Erythroblast (primary cell): ENCODE measurements at regions not wholly inside any gene's neighbourhood (a gene's known extent, or its start where the extent isn't known, plus 50 kb on each side); places are given as distances from the start of the nearest gene placed in this dataset.
A peak's percentile ranks its signal among the peaks of the same experiment; 100 is the strongest.

Experiments used
- DNase-seq, 2 experiments: peaks; one replicate each; lab custom pipeline; 2025; lab: John Stamatoyannopoulos, UW
- GATA1 ChIP-seq: IDR thresholded peaks from 2 replicates; pipeline ENCODE4 v1.6.1; 2011; ENCODE audit warnings: low read depth, mild to moderate bottlenecking, control low read depth, low read length, moderate library complexity
- POLR2A ChIP-seq: IDR thresholded peaks from 2 replicates; pipeline ENCODE4 v1.6.1; 2011; ENCODE audit warnings: mild to moderate bottlenecking, low read length

- no peak for TF ChIP-seq GATA1
- no peak for TF ChIP-seq POLR2A
- peak; percentile 18 to 62 for DNase-seq
These were observed 1111.7 kb upstream of the B3GALT2 start for GRCh38 chr1:194298007-194298598.

DNA sequence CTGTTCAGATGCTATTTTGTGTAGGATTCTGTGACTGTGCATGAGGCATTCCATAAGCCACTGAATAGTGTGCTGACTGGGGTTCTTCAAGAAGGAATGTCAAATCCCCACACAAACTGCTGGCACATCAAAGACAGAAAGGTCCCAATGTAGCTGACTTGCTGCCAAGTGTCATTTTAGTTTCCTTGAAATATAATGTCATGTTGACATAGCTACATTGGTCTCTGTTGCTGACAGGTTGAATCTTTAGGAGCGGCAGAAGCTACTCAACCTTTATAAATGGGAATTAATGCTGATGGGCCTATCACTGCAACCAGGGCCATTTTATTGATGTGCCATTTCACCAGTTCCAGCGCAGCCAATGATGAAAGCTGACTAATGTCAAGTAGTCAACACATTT, 1110.7 kb upstream of the B3GALT2 start:
- no peak for DNase-seq
- no peak for TF ChIP-seq POLR2A
- no peak for TF ChIP-seq GATA1

DNA sequence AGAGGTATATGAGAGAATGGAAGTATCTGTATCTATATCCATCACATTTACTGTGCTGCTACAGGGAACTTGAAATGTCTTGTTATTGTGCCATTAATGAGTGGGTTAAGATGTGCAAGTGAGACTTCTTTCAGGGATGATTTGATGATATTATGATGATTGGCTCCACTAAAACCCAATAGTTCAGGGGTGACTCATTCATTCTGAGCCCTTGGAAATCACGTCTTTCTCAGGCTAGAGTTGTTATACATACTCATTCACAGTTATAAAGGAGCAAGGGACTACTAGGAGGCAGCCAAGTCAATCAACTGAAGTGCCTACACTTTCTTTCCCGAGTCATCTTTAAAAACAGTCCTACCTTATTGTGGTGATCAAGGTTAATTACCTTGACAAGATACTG, 1109.8 kb upstream of the B3GALT2 start:
- TF ChIP-seq GATA1: no peak
- no peak for TF ChIP-seq POLR2A
- no peak for DNase-seq

GRCh38 chr1:194295685-194296084, 1109.3 kb upstream of the B3GALT2 start:
- peak; percentile 18 to 46 for DNase-seq

GRCh38 chr1:194293851-194294405, 1107.5 kb upstream of the B3GALT2 start:
- TF ChIP-seq POLR2A (no peak), GATA1 (no peak)
- no peak for DNase-seq

More at GRCh38 chr1:194295685-194296084, 1109.3 kb upstream of the B3GALT2 start:
- no peak for TF ChIP-seq GATA1
- TF ChIP-seq POLR2A: no peak

DNA sequence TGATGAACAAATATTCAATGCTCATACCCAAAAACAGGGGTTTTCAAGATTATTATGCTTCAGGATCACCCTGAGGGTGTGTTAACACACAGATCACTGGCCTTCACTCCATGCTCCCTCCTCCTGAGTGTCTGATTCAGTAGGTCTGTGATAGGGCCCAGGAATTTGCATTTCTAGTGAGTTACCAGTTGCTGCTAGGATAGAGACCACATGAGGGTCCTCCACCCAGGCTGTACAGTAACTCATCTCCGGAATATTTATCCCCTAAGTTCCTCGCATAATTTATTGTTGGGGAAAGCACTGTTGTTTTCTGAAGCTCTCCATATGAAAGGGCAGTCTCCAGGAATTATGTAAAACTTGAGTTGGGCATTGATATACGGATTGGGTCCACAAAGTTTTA, 1106.6 kb upstream of the B3GALT2 start:
- no peak for TF ChIP-seq GATA1
- no peak for DNase-seq

- no peak for DNase-seq
- TF ChIP-seq GATA1: no peak
- TF ChIP-seq POLR2A: no peak
These were observed 1103.3 kb upstream of the B3GALT2 start for GRCh38 chr1:194289569-194290266.

DNA sequence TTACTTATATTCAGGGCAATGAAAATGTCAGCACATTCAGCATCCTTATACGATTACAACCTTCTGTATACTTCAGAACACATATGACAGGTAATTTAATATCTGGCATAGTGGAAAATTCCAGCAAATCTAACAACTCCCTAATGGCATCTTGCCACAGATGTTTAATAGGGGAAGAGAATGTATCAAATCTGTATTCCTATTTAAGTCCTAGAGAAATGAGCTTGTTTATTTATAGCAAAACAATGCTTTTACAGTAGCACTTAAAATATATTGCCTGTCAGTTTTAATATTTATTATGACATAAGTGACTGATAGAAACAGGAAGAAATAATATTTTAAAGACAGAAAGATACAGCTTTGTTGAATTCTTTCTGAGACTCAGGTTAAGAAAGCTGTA, 1101.8 kb upstream of the B3GALT2 start:
- TF ChIP-seq POLR2A (no peak), GATA1 (no peak)
- no peak for DNase-seq

GRCh38 chr1:194281376-194281775, 1095.0 kb upstream of the B3GALT2 start:
- TF ChIP-seq GATA1 (no peak), POLR2A (no peak)
- no peak for DNase-seq

- TF ChIP-seq GATA1 (no peak), POLR2A (no peak)
- DNase-seq: no peak
These were observed 1094.0 kb upstream of the B3GALT2 start for GRCh38 chr1:194280463-194280862.

- no peak for TF ChIP-seq GATA1
- no peak for TF ChIP-seq POLR2A
- DNase-seq: no peak
These were observed 1093.6 kb upstream of the B3GALT2 start for GRCh38 chr1:194279975-194280374.

GRCh38 chr1:194277927-194278326, 1091.5 kb upstream of the B3GALT2 start:
- no peak for DNase-seq
- TF ChIP-seq GATA1: no peak
- TF ChIP-seq POLR2A: no peak

- TF ChIP-seq GATA1 (no peak), POLR2A (no peak)
- no peak for DNase-seq
These were observed 1087.2 kb upstream of the B3GALT2 start for GRCh38 chr1:194273660-194274059.

GRCh38 chr1:194268839-194269238, 1082.4 kb upstream of the B3GALT2 start:
- DNase-seq: no peak
- no peak for TF ChIP-seq POLR2A
- no peak for TF ChIP-seq GATA1
